C4-2B (cell line): ENCODE measurements at regions not wholly inside any gene's neighbourhood (a gene's known extent, or its start where the extent isn't known, plus 50 kb on each side); places are given as distances from the start of the nearest gene placed in this dataset.

ENCODE experiments used
- H3K27ac ChIP-seq: fragments of 450-650 bp; 2 replicates; pipeline ENCODE4 v1.5.1; 2017
- ZFX ChIP-seq: fragments of 450-650 bp; IDR thresholded peaks from 2 replicates; pipeline ENCODE4 v1.6.1; 2017
- TF ChIP-seq, protein P1 (sequence below): fragments of 450-650 bp; conservative IDR thresholded peaks from 2 replicates; pipeline ENCODE4 v1.5.1; 2017; ENCODE audit warnings: mild to moderate bottlenecking

DNA sequence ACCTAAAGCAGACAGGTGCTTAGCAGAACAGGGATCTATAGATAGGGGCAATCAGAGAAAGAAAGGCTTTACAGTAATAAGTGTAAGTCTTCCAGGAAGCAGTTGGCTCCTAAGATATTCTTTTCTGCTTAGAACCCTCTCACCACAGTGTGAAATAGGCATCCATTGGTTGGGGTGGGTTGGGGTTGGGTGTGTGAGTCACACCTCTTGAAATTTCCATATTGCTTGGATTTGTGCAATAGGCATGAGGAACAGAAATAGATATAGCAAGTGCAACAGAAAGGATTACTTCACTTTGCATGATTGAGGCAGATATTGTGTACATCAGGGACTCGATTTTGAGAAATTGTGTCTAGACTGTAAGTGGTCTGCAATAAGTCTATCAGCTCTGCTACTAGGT, 200.1 kb upstream of the GAP43 start:
- no peak for TF ChIP-seq ZFX
- TF ChIP-seq, protein P1, sequence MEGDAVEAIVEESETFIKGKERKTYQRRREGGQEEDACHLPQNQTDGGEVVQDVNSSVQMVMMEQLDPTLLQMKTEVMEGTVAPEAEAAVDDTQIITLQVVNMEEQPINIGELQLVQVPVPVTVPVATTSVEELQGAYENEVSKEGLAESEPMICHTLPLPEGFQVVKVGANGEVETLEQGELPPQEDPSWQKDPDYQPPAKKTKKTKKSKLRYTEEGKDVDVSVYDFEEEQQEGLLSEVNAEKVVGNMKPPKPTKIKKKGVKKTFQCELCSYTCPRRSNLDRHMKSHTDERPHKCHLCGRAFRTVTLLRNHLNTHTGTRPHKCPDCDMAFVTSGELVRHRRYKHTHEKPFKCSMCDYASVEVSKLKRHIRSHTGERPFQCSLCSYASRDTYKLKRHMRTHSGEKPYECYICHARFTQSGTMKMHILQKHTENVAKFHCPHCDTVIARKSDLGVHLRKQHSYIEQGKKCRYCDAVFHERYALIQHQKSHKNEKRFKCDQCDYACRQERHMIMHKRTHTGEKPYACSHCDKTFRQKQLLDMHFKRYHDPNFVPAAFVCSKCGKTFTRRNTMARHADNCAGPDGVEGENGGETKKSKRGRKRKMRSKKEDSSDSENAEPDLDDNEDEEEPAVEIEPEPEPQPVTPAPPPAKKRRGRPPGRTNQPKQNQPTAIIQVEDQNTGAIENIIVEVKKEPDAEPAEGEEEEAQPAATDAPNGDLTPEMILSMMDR = no peak
- no peak overlapping the region for H3K27ac ChIP-seq

DNA sequence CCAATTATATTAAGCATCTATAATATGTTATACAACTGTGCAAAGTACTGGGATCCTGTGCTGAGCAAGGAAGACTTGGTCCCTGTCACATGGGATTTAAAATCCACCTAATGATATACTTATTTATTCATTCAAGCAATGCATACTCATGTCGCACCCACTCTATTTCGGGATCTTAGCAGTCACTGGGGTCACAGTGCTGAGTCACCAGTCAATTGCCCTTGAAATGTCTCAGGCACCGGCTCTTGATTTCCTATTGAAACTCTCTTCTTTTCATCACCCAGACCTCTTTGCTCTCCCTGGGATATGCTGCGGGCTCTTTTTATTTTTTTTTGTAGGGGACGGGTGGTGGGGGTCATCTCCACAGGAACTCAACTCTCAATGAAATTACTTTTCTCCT, 194.5 kb upstream of the GAP43 start:
- no peak for TF ChIP-seq ZFX
- TF ChIP-seq, protein P1 = no peak
- no peak overlapping the region for H3K27ac ChIP-seq

DNA sequence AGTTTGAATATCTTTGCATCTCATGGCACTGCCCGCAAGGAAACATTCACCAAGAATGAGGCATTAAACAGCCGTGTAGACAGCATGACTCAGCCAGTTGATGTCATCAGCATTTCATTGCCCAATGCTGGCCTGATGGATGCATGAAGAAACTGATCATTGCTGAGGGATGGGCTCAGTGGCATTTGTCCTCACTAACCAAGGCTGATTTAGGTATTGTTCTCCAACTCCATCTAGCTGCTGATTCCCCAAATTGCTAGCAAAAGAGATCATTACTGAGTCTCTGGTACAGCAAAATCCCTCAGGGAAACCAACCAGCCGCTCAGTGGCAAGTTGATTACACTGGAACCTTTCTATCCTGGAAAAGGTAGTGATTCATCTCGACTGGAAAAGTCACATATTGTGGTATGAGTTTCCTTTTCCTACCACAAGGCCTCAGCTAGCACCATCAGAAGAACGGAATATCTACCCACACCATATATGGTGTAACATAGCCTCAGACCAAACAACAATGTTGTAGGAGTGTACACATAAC, 186.5 kb upstream of the GAP43 start:
- H3K27ac ChIP-seq = no peak overlapping the region
- TF ChIP-seq, protein P1 = no peak
- no peak for TF ChIP-seq ZFX

DNA sequence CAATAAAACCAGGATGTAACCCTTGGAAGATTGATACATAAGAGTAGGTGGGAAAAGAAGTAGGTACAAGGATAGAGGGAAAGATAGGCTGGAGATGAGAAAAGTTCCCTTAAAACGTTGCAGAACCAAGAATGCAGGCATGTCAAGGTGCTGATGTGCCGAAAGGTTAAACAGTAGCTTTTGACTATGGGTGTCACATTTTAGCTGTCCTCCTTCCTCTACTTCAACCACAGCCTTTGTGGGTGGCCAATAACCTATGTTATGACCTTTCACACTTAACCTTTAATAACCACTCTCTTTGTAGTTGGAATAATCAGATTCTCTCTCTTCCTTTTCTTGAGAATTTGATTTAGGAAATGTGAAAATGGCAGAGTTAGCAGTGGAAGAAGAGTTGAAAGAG, 184.5 kb upstream of the GAP43 start:
- no peak for TF ChIP-seq ZFX
- TF ChIP-seq, protein P1 = no peak
- no peak overlapping the region for H3K27ac ChIP-seq

DNA sequence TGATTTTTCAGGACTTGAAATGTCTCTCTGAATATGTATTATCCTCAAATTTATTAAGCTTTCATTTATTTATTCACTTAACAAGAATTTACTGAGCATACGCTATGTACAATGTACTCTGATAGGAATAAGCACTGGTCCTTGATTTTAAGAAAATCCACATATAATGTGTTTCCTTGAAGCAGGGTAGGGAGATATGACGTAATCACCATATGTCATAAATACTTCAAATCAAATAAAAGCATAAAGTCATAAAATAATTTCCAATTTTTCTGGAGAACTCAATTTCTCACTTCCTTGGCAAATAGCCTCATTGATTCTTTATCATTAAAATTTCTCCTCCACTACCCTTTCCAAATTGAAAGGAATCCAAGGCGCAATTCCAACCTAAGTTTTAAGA, 177.8 kb upstream of the GAP43 start:
- no peak overlapping the region for H3K27ac ChIP-seq
- TF ChIP-seq ZFX = no peak

DNA sequence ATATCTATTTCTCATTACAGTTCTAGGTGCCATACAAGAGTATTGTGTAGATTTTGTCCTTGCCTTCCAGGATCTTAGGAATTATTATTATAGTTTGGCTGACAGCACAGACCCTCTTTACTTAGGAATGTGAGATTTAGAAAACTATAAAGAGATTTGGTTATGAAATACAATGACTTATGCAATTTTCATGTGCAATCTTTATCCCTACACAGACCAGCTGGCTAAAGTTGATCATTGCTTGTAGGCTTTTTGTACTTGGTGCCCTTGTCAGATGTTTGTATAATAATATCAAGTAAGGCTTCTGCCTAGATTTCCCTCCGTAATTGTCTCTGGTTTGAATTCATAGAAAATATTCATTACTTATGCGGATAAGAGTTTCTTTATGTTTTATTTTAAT, 174.5 kb upstream of the GAP43 start:
- no peak overlapping the region for H3K27ac ChIP-seq
- TF ChIP-seq, protein P1 = no peak
- TF ChIP-seq ZFX = no peak

DNA sequence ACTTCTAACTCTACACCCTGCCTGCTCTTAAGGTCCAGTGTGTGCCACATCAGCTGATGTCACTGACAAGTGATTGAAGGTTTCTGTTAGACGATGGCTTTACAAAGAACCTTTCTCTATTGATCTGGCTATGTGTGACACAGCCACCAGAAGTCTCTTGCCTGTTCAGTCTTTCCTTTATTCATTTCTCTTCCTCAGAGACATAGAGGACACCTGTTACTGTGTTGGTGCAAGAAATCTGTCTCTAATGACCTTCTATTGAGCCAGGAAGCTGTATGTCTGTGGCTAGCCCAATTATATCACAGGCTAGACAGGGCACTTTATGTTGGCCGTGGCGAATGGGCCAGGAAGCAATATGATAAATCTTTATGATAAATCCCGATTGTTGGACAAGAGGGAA, 173.3 kb upstream of the GAP43 start:
- TF ChIP-seq, protein P1 = no peak
- TF ChIP-seq ZFX = no peak
- H3K27ac ChIP-seq = no peak overlapping the region

DNA sequence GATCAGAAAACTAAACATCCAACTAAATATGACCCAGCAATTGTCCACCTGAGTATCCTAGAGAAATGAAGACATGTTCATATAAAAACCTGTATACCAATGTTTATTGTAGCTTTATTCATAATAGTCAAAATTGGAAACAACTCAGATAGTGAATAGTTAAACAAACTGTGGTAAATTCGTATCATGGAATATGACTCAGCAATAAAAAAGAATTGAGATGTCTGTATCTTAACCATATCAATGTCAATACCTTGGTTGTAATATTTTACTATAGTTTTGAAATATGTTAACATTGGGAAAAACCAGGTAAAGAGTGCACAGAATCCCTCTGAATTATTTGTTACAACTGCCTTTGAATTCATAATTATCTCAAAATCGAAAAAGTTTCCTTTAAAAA, 159.3 kb upstream of the GAP43 start:
- no peak overlapping the region for H3K27ac ChIP-seq
- no peak for TF ChIP-seq ZFX
- TF ChIP-seq, protein P1 = no peak
